Breast epithelium (tissue), 3 donors: ENCODE measurements at regions not wholly inside any gene's neighbourhood (a gene's known extent, or its start where the extent isn't known, plus 50 kb on each side); places are given as distances from the start of the nearest gene placed in this dataset.

Experiments used
- CTCF ChIP-seq, 3 donors: fragments of 450-650 bp; IDR thresholded peaks; one replicate each; pipeline ENCODE4 v1.5.1; 2016 to 2017; ENCODE audit warnings: antibody characterized with exemption in 3 of 3, mild to moderate bottlenecking in 3 of 3, moderate library complexity in 3 of 3
- POLR2A ChIP-seq: fragments of 450-650 bp; IDR thresholded peaks from one replicate; pipeline ENCODE4 v1.6.1; 2016; ENCODE audit warnings: antibody characterized with exemption, mild to moderate bottlenecking, moderate library complexity
- POLR2AphosphoS5 ChIP-seq, 3 donors: sonication (generic); formaldehyde crosslinking; IDR thresholded peaks; one replicate each; pipeline ENCODE4 v1.6.1; 2017; ENCODE audit warnings: antibody characterized with exemption in 3 of 3

- no peak for TF ChIP-seq CTCF (IDR thresholded peaks at IDR 0.05)
- no peak for TF ChIP-seq POLR2A
- no peak for TF ChIP-seq POLR2AphosphoS5 (IDR thresholded peaks at IDR 0.05)
Observed at GRCh38 chrX:149365552-149365951, 139.6 kb downstream of the IDS start.
